ENCODE measurements at regions not wholly inside any gene's neighbourhood (a gene's known extent, or its start where the extent isn't known, plus 50 kb on each side); places are given as distances from the start of the nearest gene placed in this dataset.

GRCh38 chr2:22912398-22912797 lies 472.6 kb upstream of the KLHL29 start:
- Histone ChIP-seq H3K4me3 (no peak overlapping the region), H3K27ac (no peak overlapping the region), H3K9me3 (no peaks in the 10 kb centered on the region), H3K4me2 (no peak overlapping the region), H3K4me1 (no peaks in the 10 kb centered on the region)
- ChIA-PET CTCF (interaction anchor here (1.0 to 1.5 kb wide), 2 partner anchors 12 to 438 kb away, joined by 3 read pairs; no protein-coding TSS in a partner anchor), POLR2A (no interaction called here)
- FAIRE-seq, result no peak
- no peak for ATAC-seq
- DNase-seq (ENCODE audit: low read depth in 1 of 2, low spot score in 1 of 2), result no peak
- WGBS (ENCODE audit: missing lambda C conversion rate), result 4% methylated on average over 3 of the region's 3 CpGs
- no peak for TF ChIP-seq MAX (IDR thresholded peaks at IDR 0.05)
- TF ChIP-seq JUNB (IDR thresholded peaks at IDR 0.05), result no peak
- no peak for TF ChIP-seq HOXA7 (CRISPR knock-in tag; IDR thresholded peaks at IDR 0.05)
- no peak for TF ChIP-seq EP300 (IDR thresholded peaks at IDR 0.05)
- no peak for TF ChIP-seq RNF2 (IDR thresholded peaks at IDR 0.05; ENCODE audit: borderline replicate concordance, low read depth)
- TF ChIP-seq EHF (CRISPR knock-in tag; IDR thresholded peaks at IDR 0.05), result no peak
- no peak for TF ChIP-seq GATA3 (IDR thresholded peaks at IDR 0.05; ENCODE audit: borderline replicate concordance)
- no peak for TF ChIP-seq HDAC2 (IDR thresholded peaks at IDR 0.05)
- TF ChIP-seq FOXS1 (CRISPR knock-in tag; IDR thresholded peaks at IDR 0.05), result no peak
- no peak for TF ChIP-seq NFE2L2 (conservative IDR thresholded peaks at IDR 0.05; ENCODE audit: low read length)
- TF ChIP-seq SREBF2 (IDR thresholded peaks at IDR 0.05), result no peak
- TF ChIP-seq HOXB5 (CRISPR knock-in tag; IDR thresholded peaks at IDR 0.05), result no peak

GRCh38 chr2:22929998-22930397 lies 455.0 kb upstream of the KLHL29 start:
- ChIA-PET CTCF (no interaction called here), POLR2A (no interaction called here)
- FAIRE-seq (no peak), DNase-seq (ENCODE audit: low read depth in 1 of 2, low spot score in 1 of 2) (no peak), ATAC-seq (no peak)
- Histone ChIP-seq H3K4me3 (no peak overlapping the region), H3K4me2 (no peak overlapping the region), H3K9me3 (no peaks in the 10 kb centered on the region), H3K4me1 (no peaks in the 10 kb centered on the region), H3K27ac (no peak overlapping the region)
- 7% methylated on average over 1 of the region's 1 CpG for WGBS (ENCODE audit: missing lambda C conversion rate)
- TF ChIP-seq RCOR1 (IDR thresholded peaks at IDR 0.05; ENCODE audit: low read depth, low read length) (no peak), REST (IDR thresholded peaks at IDR 0.05) (peak; percentile 72), MYC (IDR thresholded peaks at IDR 0.05; ENCODE audit: borderline replicate concordance, low read length) (no peak), ZC3H11A (IDR thresholded peaks at IDR 0.05) (no peak)

- FAIRE-seq, result no peak
- 6% methylated on average over 6 of the region's 6 CpGs for WGBS (ENCODE audit: missing lambda C conversion rate)
- POLR2A ChIA-PET, result no interaction called here
- CTCF ChIA-PET, result no interaction called here
- Histone ChIP-seq H3K9me3 (no peaks in the 10 kb centered on the region), H3K4me3 (no peak overlapping the region), H3K4me1 (no peaks in the 10 kb centered on the region), H3K27ac (no peak overlapping the region), H3K4me2 (no peak overlapping the region)
- no peak for TF ChIP-seq EP300 (IDR thresholded peaks at IDR 0.05)
- no peak for TF ChIP-seq HOXB5 (CRISPR knock-in tag; IDR thresholded peaks at IDR 0.05)
- no peak for TF ChIP-seq CTCF (IDR thresholded peaks at IDR 0.05)
- TF ChIP-seq SREBF2 (IDR thresholded peaks at IDR 0.05), result no peak
- no peak for TF ChIP-seq HOXA7 (CRISPR knock-in tag; IDR thresholded peaks at IDR 0.05)
- TF ChIP-seq NFE2L2 (conservative IDR thresholded peaks at IDR 0.05; ENCODE audit: low read length), result no peak
- no peak for TF ChIP-seq CBX2 (IDR thresholded peaks at IDR 0.05; ENCODE audit: borderline replicate concordance, low read depth)
- TF ChIP-seq GATA3 (IDR thresholded peaks at IDR 0.05; ENCODE audit: borderline replicate concordance), result no peak
- no peak for TF ChIP-seq CBX8 (IDR thresholded peaks at IDR 0.05)
- no peak for TF ChIP-seq ZC3H11A (IDR thresholded peaks at IDR 0.05)
- no peak for ATAC-seq
- DNase-seq (ENCODE audit: low read depth in 1 of 2, low spot score in 1 of 2), result no peak
Observed at GRCh38 chr2:22930781-22931180, 454.2 kb upstream of the KLHL29 start.
